ENCODE measurements at regions not wholly inside any gene's neighbourhood (a gene's known extent, or its start where the extent isn't known, plus 50 kb on each side); places are given as distances from the start of the nearest gene placed in this dataset.
"Not testable (repeated sequence)": the region's sequence is repeated elsewhere in the genome, so short reads cannot be mapped to it uniquely, and the experiment has no call there.

DNA sequence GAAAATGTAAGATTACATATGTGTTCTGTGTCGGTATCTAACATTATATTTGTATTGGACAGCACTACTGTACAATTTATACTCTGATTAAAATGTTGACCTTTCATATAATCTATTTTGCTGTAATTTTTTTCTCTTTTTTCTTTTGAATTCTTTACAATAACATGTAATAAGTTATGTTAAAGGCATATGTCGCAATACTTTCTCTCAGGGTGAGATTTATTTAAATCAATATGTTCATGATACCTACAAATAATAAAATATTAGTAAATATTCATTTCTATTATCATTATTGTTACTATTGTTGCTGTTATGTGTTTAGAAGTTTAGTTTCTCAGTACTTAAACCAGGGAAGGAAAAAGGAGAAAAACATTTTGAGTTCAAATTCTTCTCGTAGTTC lies 807.4 kb downstream of the STIM2 start:
- no peak for DNase-seq

DNA sequence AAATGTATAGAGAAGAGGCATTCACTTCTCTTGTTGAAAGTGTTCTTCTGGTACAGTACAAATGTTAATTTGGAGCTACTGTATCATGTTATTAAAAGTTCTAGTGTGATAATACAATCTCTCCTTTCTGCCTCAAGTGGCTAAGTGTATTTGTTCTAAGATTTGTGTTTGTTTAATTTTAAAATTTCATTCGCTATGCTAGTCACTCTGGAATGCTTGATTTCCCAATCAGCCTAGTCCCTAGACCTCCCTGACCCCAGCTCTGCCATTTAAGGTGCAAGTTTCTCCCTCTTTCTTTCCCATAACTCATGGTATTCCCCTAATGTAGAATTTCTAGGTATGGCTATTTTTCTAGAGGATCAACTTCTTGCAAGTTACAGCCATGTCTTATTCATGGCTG lies 817.4 kb downstream of the STIM2 start:
- DNase-seq, result no peak

DNA sequence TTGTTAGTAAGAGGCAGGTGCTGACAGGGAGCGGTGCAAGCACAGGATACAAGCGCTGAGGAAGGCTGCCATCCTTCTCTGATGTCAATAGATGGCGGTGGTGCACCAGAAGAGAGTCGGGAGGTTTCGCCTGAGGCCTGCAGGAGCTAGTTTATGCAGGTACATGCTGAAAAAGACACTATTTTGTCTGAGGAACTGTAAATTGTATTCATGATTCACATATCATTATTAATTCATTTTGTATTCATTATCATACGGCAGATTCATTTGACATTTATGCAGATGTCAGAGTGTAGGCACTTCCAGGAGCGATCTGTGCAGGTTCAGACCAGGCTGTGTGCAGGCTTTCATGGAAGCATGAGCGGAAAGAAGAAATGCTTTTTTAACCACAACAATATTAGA lies 824.0 kb downstream of the STIM2 start:
- peak in 1 of 5 donors; percentile 0 for DNase-seq

DNA sequence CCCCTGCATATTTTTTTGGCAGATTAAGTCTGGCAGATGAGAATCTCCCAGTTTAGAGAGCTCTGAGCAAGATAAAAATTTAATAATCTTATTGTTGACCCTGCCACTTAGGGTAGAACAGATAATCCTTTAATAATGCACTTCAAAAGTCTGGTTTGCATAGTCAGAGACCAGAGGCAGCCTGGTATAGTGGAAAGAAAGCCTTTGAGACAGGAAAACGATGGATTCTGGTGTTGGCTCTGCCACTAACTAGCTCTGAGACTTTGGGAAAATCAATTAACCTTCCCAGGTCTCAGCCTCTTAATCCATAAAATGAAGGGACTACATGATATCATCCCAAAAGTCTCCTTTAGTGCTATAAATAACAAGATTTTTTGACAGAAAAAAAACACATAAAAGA lies 824.5 kb downstream of the STIM2 start:
- no peak for DNase-seq

DNA sequence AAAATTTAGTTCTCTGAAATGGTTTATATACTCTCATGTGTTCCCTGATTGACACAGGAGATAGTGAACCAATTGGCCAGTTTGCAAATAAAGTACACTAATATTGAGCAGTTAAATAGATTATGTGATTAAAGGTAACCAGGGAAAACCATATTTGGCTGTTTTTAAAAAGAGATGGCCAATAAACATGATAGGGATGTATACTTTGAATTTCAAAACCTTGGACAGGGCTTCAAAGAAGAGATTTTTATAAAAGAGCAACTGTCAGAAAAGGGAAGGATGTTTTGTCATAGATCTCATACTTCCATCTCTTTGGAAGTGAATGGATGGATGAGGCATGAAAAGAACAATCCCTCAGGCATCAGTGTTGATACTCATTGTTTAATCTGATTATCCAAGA lies 825.3 kb downstream of the STIM2 start:
- DNase-seq, result no peak

DNA sequence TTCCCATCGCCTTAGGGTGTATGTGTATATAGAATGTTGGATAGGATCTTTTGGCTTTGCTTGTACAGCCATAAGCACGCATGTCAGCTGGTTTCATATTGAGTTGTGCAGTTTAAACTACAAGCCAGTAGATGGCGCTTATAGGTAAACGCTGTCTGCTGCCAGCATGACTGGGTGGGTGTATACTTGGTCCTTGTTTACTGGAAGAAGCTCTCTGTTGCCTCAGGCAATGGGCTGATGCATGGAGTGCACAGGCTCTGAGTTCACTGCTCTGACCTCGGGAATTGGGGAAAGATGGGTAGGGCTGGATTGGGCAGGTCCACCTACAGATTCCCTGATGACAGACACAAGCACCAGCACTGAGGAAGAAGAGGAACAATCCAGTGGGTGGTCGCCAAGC lies 831.5 kb downstream of the STIM2 start:
- peak in 1 of 5 donors; percentile 0 for DNase-seq

DNA sequence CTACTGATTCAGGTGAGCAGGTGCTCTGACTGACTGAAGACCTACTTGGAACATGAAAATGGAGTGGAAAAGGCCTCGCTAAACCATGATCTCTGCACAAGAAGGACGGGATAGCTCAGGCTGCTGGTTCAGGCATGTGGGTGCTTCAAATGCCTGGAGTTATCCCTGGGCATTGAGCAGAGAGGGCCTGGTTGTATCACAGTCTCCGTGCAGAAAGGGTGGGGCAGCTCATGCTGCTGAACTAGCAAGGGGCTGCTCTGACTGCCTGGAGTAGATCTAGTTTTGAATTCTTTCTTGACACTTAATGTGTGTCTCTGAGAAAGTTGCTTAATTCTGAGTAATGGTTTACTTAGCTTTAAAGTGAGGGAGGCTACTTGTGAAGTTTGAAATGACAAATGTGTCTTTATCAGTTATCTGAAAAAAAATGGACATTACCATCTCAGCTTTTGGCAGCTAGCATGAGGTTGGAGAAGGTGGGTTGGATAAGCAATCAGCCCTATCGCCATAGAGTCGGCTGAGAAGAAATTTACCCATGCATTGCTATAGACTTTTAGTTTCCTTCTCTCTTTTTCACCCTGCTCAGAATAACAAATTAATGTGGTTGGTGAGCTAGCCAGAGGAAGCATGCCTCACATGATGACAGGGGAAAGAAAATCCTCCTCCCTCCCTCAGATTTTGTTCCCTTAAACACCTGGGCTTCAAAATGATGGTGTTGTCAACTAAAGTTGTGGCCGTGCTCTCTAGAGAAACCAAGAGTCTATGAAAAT lies 832.4 kb downstream of the STIM2 start:
- no peak for DNase-seq

DNA sequence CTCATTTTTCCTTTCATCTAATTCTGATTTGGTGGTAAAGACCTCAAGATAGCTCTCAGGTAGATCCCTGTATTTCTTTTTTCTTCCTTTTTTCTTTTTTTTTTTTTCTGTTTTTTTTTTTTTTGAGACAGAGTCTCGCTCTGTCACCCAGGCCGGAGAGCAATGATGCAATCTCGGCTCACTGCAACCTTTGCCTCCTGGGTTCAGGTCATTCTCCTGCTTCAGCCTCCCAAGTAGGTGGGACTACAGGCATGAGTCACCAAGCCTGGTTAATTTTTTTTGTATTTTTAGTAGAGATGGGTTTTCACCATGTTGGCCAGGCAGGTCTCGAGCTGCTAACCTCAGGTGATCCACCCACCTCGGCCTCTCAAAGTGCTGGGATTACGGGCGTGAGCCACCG lies 835.6 kb downstream of the STIM2 start:
- not testable (repeated sequence) for DNase-seq

DNA sequence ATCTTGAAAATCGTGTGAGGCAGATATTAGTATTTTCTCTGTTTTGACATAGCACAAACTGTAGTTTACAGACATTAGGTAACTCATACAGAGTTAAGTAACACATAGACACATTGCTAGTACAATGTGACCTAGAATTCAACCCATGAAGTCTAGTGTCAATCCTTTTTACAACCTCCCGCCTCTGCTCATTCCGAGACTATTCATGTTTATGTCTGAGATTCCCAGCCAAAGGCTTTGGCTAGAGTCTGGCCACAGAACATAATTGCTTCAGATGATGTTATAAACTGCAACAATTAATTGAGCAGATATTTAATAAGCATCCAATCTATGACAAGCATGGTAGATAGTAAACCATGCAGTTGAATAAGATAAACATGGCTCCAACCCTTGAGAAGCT lies 841.0 kb downstream of the STIM2 start:
- DNase-seq, result no peak

DNA sequence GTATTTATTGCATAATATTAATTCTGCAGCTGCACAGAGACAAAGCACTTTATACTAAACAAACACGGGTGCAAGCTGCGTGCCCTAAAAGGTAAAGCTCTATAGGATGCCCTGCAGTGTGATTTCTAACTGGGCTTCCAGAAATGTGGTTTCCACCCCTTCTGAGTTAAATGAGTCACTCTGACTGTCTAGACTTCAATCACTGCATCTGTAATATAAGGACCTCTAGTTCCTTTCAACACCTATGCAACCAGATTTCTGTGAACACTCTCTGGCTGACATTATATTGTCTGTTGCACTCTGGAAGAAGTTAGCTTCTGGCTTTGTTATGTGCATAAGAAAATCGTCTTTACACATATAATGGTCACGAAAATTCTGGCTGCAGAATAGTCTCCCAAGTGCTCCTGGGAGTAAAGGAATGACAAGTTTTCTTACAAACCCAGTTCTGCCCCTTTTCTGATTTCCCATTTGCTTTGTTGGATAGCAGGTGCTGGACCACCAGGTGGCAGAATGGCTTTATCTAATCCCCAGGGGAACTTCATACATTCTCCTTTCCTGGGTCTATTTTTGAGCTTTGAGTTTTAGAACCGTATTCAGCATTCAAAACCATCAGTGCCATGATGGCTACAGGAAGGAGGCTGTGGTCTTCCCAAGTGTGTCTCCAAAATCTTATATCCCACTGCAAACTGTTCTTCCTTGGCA lies 842.2 kb downstream of the STIM2 start:
- DNase-seq, result no peak

DNA sequence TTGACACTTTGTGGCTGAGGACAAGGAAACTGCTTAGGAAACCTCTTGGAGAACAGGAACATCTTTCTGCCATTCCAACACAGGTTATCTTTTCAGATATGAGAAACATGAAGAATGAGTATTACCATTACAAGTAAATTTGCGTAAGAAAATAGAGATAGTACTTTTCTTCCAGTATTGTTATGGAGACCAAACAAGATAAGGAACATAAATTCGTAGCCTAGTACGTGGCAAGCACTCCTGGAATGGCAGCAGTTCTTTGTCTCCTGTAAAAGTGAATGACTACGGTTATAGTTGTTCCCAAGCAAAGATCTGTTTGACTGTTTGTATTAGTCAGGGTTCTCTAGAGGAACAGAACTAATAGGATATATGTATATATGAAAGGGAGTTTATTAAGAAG lies 843.1 kb downstream of the STIM2 start:
- no peak for DNase-seq

DNA sequence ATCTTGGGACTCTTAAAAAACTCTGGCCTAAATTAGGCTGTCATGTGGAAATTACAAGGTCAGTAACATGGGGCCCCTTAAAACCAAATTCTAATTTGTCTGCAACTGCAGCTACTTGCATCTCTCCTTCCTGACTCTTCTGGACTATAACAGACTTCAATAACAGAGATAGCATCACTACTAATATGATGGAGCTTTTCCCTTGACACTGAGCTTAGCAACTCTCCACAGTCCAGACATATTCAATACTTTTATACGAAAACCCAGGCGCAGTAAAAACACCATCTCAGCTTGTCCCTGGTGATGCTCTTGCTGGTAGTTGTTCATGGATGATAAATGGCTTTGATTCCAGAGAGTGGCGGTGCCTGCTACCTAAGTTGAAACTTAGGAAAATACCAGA lies 850.4 kb downstream of the STIM2 start:
- no peak for DNase-seq

DNA sequence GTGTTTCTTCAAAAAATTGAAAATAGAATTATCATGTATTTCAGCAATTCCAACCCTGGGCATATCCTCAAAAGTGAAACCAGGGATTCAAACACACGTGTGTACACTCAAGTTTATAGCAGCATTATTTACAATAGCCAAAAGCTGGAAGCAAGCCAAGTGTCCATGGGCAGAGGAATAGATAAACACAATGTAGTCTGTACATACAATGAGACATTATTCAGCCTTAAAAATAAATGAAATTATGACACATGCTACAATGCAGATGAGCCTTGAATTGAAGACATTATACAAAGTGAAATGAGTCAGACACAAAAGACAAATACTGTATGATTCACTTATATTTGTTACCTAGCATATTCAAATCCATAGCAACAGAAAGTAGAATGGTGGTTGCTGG lies 853.4 kb downstream of the STIM2 start:
- DNase-seq, result no peak

DNA sequence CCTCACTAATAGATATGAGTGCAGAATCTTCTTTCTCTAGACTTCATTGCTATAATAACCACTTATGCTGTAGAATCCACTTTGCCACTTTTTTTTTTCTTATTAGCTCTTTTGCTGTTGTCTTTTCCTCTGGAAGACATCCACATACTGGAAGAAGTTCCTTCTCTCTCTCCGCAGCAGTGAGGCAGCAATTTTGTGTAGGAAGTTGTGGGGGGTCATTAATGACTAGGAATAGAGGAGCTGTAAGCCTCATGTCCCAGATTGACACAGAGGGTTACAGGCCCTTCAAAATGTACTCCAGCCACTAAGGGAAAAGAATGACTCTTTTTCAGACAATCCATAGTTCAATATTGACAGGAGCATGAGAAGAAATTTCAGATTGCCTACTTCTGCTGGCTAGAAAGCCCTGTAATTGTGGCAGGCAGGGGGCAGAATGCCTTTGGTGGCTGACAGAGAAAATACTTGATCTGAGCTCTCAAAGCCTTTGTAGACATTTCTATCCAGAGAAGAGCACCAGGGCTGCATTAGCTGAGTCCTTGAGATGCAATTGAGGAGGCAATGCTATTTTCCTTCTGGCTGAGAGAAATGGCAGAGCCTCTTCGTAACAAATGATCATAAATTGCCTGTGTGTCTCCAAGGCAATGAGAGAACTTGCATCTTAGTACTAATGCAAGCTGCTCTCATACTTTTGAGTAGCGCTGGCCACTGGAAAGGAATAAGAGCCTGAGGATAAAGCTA lies 856.2 kb downstream of the STIM2 start:
- DNase-seq, result no peak

DNA sequence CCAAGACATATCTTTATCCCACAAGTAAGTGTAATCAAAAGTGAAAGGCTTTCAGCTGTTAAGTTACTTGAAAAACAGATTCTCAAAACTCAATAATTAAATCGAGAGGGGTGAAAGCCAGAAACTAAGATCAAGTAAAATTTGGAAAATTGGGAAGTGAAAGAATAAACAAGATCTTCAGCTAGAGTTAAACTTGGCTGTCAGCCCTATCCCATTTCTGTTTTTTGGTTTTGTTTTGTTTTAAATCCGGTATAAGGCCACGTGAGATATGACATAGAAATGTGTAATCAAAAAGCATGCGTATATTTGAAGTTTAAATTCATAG lies 856.8 kb downstream of the STIM2 start:
- DNase-seq, result no peak

DNA sequence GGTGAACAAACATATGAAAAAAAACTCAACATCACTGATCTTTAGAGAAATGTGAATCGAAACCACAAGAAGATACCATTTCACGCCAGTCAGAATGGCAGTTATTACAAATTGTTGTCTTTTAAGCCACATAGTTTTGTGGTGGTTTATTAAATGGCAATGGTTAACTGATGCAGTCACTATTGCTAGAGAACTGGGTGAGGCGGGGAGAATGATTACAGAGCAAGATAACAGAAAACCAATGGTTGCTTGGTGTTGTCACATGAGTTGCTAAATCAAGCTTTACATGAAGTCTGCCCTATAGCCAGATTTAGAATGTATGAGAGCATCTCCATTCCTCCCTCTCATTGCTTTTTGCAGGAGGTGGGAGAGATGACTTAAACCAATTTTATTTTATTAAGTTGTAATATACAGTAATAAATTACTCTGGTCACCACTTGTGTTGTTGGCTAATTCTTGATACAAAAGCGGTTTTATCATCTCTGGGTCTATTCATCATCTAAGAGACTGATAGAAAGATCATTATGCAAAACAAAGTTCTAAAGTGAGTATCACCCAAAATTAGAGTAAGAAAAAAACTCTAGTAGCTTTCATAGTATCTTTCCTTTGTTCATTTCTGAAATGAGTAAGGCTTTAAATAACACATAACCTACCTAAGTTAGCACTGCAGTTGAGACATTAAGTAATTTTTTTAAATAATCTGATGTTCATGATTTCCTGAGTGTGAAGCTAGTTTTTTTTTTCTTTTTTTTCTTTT lies 859.5 kb downstream of the STIM2 start:
- DNase-seq, result no peak

DNA sequence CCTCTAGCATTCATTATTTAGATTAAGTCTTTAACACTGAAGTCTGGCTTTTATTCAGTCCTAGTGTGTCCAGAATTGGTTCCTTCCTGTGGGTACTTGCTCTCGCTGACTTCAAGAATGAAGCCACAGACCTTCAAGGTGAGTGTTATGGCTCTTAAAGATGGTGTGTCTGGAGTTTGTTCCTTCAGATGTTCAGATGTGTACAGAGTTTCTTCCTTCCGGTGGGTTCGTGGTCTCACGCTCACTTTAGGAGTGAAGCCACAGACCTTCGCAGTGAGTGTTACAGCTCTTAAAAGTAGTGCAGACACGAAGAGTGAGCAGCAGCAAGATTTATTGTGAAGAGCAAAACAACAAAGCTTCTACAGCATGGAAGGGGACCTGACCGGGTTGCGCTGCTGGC lies 860.6 kb downstream of the STIM2 start:
- DNase-seq, result no peak

DNA sequence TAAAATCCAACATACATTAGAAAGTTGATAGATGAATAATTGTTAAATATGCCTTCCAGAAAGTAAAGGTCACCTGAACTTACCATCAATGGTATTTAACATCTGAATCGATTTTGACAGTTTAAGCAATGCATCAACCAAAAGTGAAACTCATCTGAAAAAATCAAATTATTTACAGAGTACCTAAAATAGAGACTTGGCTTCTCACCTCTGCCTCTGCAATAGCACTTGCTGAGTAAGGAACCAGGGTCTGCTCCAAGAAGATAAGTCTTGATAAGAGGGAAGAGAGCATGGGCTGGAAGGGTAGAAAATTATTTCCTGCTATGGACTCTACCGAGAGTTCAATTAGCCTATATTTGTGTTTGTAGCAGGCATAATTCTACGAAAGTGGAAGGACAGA lies 868.3 kb downstream of the STIM2 start:
- no peak for DNase-seq

DNA sequence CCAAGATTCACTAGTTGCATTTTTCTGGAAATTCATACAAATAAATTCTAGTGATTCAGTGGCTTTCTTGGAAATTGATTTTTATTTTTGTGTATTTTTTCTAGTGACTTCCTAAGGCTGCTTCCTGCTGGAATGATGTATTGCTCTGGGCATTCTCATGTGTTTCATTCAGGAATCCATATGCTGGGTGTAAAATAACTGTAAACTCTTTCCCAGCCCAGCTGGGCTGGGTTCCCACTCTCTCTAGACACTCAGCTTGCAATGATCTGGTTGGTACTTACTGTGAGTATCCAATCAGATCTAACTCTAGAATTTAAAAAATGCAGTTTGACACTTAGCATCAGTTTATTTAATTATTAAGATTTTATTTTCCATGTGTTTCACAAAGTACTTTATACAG lies 882.2 kb downstream of the STIM2 start:
- no peak for DNase-seq

DNA sequence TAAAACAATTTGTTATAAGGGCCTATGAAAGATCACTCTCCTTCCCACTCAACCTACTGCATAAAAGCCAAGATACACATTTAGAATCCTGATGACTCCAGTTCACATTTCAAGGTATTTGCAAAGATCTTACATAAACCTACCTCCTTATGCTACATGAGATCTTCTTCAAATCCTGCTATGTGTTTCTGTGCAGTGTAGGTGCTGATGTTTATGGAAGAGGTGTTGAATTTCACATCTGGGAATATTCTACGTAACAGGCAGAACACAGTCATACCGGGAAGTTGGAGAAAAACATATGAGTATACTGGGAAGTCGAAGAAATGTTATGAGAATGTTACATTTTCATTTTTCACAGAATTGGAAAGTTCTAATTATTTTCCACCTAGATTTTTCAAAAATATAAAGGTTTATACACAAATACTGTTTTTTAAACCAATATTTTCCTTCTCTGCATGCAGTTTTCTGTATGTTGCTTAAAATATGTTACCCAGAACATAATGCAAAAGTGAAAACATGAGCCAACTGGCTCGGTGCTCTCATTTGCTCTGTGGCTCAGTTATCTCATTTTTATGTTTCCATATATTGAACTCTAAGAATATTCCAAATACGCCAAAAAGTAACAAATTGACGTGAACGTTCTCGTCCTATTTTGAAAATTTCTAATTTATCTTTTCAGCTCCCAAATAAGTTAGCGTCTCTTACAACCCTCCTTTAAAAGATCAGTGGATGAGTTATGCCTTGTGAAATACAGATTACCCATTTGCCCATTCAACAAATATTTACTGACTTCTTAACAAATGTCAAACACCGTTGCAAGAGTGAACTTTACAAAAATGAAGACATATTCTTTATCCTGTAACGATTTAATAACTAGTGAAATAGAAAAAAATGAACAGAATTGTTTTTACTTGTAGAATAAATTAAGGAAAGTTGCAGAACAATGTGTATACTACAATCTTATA lies 899.3 kb downstream of the STIM2 start:
- DNase-seq, result no peak

DNA sequence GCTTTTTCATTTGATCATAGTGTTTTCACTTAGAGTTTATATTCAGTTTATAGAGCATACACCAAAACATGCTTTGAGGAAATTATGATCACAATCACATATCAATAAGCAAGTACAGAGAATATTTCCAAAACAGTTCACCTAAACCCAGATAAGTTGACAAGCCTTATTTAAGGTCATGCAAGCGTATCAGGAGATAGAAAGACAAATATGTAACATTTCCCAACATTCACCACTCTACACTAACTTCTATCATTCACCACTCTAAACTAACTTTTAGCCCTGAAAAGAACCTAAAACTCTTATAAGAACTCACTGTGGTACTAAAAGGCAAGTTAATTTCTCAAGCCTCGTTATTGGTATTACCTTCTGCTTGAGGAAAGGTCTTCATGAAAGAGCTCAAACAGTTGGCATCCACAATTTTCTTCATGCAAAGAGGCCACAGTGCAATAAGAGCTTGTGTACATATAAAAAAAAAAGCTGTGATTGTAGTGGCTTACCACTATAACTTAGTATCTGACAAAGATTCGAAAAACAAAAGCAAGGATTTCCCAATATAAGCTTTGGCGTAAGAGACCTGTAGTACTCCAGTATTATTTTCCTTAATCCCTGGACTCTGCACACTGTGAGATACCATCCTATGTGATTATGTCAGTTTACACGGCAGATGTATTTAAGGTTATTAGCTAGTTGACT lies 903.3 kb downstream of the STIM2 start:
- no peak for DNase-seq

DNA sequence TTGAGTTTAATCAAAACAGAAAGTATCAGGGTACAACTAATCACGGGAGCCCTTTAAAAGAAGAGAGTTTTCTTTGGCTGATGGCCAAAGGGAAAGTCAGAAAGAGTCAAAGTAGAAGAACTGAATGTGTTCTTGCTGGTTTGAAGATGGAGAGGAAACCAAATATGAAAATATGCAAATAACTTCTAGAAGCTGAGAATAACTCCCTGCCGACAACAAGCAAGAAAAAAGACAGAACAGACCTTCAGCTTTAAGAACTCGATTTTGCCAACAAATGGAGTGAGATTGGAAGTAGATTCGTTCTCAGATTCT lies 903.8 kb downstream of the STIM2 start:
- no peak for DNase-seq
